ENCODE measurements at regions not wholly inside any gene's neighbourhood (a gene's known extent, or its start where the extent isn't known, plus 50 kb on each side); places are given as distances from the start of the nearest gene placed in this dataset.

DNA sequence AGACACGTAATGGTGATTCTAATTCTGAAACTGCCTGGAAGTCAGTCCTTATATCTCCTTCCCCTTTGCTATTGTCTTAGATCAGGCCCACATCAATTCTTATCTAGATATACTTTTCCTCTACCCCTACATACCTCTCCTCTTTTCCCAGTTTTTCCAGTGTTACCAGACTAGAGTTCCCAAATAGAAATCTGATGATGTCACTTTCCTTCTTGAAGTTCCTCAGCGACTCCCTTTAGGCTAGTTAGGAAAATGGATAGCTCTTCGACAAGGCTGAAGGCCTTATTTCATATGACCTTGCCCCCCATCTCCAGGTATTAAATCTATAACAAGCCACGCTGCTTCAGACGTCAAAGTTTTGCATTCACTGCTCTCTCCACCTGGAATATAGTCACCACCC lies 201.1 kb upstream of the ATP2B1 start:
- no peaks in the 10 kb centered on the region for H3K27me3 Mint-ChIP-seq (ENCODE audit: low read depth, unreplicated experiment)
- Histone ChIP-seq H3K36me3 (ENCODE audit: insufficient read depth, low read length) (no peaks in the 10 kb centered on the region), H3K4me1 (ENCODE audit: insufficient read depth, low read length) (no peaks in the 10 kb centered on the region), H4K20me1 (ENCODE audit: insufficient read depth, low read length) (no peaks in the 10 kb centered on the region), H2AFZ (ENCODE audit: low read depth, low read length) (no peak overlapping the region), H3K9me3 (ENCODE audit: insufficient read depth, low read depth, low read length) (no peaks in the 10 kb centered on the region), H3K27ac (ENCODE audit: low read depth, low read length) (no peak overlapping the region), H3K4me3 (ENCODE audit: insufficient read depth, low read depth, low read length) (no peak overlapping the region), H3K4me2 (ENCODE audit: low read length) (no peak overlapping the region), H3K27me3 (ENCODE audit: insufficient read depth, low read length) (no peaks in the 10 kb centered on the region), H3K79me2 (ENCODE audit: insufficient read depth, low read length) (no peaks in the 10 kb centered on the region), H3K9ac (ENCODE audit: low read length) (no peak overlapping the region)
- TF ChIP-seq, protein P1, sequence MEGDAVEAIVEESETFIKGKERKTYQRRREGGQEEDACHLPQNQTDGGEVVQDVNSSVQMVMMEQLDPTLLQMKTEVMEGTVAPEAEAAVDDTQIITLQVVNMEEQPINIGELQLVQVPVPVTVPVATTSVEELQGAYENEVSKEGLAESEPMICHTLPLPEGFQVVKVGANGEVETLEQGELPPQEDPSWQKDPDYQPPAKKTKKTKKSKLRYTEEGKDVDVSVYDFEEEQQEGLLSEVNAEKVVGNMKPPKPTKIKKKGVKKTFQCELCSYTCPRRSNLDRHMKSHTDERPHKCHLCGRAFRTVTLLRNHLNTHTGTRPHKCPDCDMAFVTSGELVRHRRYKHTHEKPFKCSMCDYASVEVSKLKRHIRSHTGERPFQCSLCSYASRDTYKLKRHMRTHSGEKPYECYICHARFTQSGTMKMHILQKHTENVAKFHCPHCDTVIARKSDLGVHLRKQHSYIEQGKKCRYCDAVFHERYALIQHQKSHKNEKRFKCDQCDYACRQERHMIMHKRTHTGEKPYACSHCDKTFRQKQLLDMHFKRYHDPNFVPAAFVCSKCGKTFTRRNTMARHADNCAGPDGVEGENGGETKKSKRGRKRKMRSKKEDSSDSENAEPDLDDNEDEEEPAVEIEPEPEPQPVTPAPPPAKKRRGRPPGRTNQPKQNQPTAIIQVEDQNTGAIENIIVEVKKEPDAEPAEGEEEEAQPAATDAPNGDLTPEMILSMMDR (IDR thresholded peaks at IDR 0.05; ENCODE audit: insufficient read depth, low read depth, low read length): no peak
- no peak for TF ChIP-seq EZH2 (IDR thresholded peaks at IDR 0.05; ENCODE audit: insufficient read depth, low read length)
- no peak for DNase-seq (ENCODE audit: low read depth)
- no peak overlapping the region for H3K4me3 Mint-ChIP-seq (ENCODE audit: unreplicated experiment)
- H3K36me3 Mint-ChIP-seq (ENCODE audit: low read depth, unreplicated experiment): no peaks in the 10 kb centered on the region
- no peak overlapping the region for H3K27ac Mint-ChIP-seq (ENCODE audit: unreplicated experiment)
- H3K4me1 Mint-ChIP-seq (ENCODE audit: low read depth, unreplicated experiment): no peaks in the 10 kb centered on the region
- no peak for FAIRE-seq
- peaks cover 10% of the 10 kb centered on the region for H3K9me3 Mint-ChIP-seq (ENCODE audit: unreplicated experiment)

GRCh38 chr12:89907659-89908058 lies 199.0 kb upstream of the ATP2B1 start:
- H3K4me2 ChIP-seq (ENCODE audit: low read length): no peak overlapping the region

GRCh38 chr12:89906824-89907223 lies 198.2 kb upstream of the ATP2B1 start:
- Histone ChIP-seq H2AFZ (ENCODE audit: low read depth, low read length) (no peak overlapping the region), H3K9ac (ENCODE audit: low read length) (no peak overlapping the region), H3K4me3 (ENCODE audit: insufficient read depth, low read depth, low read length) (no peak overlapping the region), H3K79me2 (ENCODE audit: insufficient read depth, low read length) (no peaks in the 10 kb centered on the region), H3K27me3 (ENCODE audit: insufficient read depth, low read length) (no peaks in the 10 kb centered on the region), H3K27ac (ENCODE audit: low read depth, low read length) (no peak overlapping the region), H3K4me1 (ENCODE audit: insufficient read depth, low read length) (no peaks in the 10 kb centered on the region), H3K36me3 (ENCODE audit: insufficient read depth, low read length) (no peaks in the 10 kb centered on the region), H4K20me1 (ENCODE audit: insufficient read depth, low read length) (no peaks in the 10 kb centered on the region), H3K9me3 (ENCODE audit: insufficient read depth, low read depth, low read length) (no peaks in the 10 kb centered on the region), H3K4me2 (ENCODE audit: low read length) (no peak overlapping the region)
- no peak for FAIRE-seq
- no peaks in the 10 kb centered on the region for H3K36me3 Mint-ChIP-seq (ENCODE audit: low read depth, unreplicated experiment)
- no peaks in the 10 kb centered on the region for H3K27me3 Mint-ChIP-seq (ENCODE audit: low read depth, unreplicated experiment)
- no peak for DNase-seq (ENCODE audit: low read depth)
- H3K27ac Mint-ChIP-seq (ENCODE audit: unreplicated experiment): no peak overlapping the region
- H3K9me3 Mint-ChIP-seq (ENCODE audit: unreplicated experiment): peaks cover 3% of the 10 kb centered on the region
- no peaks in the 10 kb centered on the region for H3K4me1 Mint-ChIP-seq (ENCODE audit: low read depth, unreplicated experiment)
- H3K4me3 Mint-ChIP-seq (ENCODE audit: unreplicated experiment): no peak overlapping the region
- TF ChIP-seq, protein P1 (IDR thresholded peaks at IDR 0.05; ENCODE audit: insufficient read depth, low read depth, low read length): no peak
- no peak for TF ChIP-seq EZH2 (IDR thresholded peaks at IDR 0.05; ENCODE audit: insufficient read depth, low read length)

More at GRCh38 chr12:89907659-89908058, 199.0 kb upstream of the ATP2B1 start:
- Mint-ChIP-seq H3K4me3 (ENCODE audit: unreplicated experiment) (no peak overlapping the region), H3K27ac (ENCODE audit: unreplicated experiment) (no peak overlapping the region), H3K4me1 (ENCODE audit: low read depth, unreplicated experiment) (no peaks in the 10 kb centered on the region), H3K9me3 (ENCODE audit: unreplicated experiment) (peaks cover 7% of the 10 kb centered on the region), H3K36me3 (ENCODE audit: low read depth, unreplicated experiment) (no peaks in the 10 kb centered on the region), H3K27me3 (ENCODE audit: low read depth, unreplicated experiment) (no peaks in the 10 kb centered on the region)
- DNase-seq (ENCODE audit: low read depth): peak; percentile 54
- no peak overlapping the region for H3K27ac ChIP-seq (ENCODE audit: low read depth, low read length)
- H3K9me3 ChIP-seq (ENCODE audit: insufficient read depth, low read depth, low read length): no peaks in the 10 kb centered on the region
- TF ChIP-seq, protein P1 (IDR thresholded peaks at IDR 0.05; ENCODE audit: insufficient read depth, low read depth, low read length): no peak
- H3K4me1 ChIP-seq (ENCODE audit: insufficient read depth, low read length): no peaks in the 10 kb centered on the region
- no peak for FAIRE-seq
- H2AFZ ChIP-seq (ENCODE audit: low read depth, low read length): no peak overlapping the region
- no peaks in the 10 kb centered on the region for H3K79me2 ChIP-seq (ENCODE audit: insufficient read depth, low read length)
- no peaks in the 10 kb centered on the region for H4K20me1 ChIP-seq (ENCODE audit: insufficient read depth, low read length)
- H3K9ac ChIP-seq (ENCODE audit: low read length): no peak overlapping the region
- H3K4me3 ChIP-seq (ENCODE audit: insufficient read depth, low read depth, low read length): no peak overlapping the region
- no peaks in the 10 kb centered on the region for H3K36me3 ChIP-seq (ENCODE audit: insufficient read depth, low read length)
- H3K27me3 ChIP-seq (ENCODE audit: insufficient read depth, low read length): no peaks in the 10 kb centered on the region
